ENCODE measurements at regions not wholly inside any gene's neighbourhood (a gene's known extent, or its start where the extent isn't known, plus 50 kb on each side); places are given as distances from the start of the nearest gene placed in this dataset.

GRCh38 chr13:97142452-97142851 is 79.7 kb upstream of the MBNL2 start (continued):
- TF ChIP-seq ZFP36 (IDR thresholded peaks at IDR 0.05; ENCODE audit: borderline replicate concordance, low read depth, low read length, partially characterized antibody) = no peak
- TF ChIP-seq SNRNP70 (IDR thresholded peaks at IDR 0.05; ENCODE audit: low read depth, low read length) = no peak
- TF ChIP-seq ZNF678 (CRISPR knock-in tag; IDR thresholded peaks at IDR 0.05) = no peak
- no peak for TF ChIP-seq SP140L (CRISPR knock-in tag; IDR thresholded peaks at IDR 0.05; ENCODE audit: borderline replicate concordance)
- TF ChIP-seq ZFP91 (CRISPR knock-in tag; IDR thresholded peaks at IDR 0.05; ENCODE audit: borderline replicate concordance) = peak; percentile 96
- 0 out of 2 replicates have a peak, but pooled peaks have one; percentile 20 for TF ChIP-seq ZSCAN5A (CRISPR knock-in tag; IDR thresholded peaks at IDR 0.05; ENCODE audit: borderline replicate concordance)
- TF ChIP-seq NFIB (CRISPR knock-in tag; IDR thresholded peaks at IDR 0.05; ENCODE audit: borderline replicate concordance) = no peak
- TF ChIP-seq HNF1A (IDR thresholded peaks at IDR 0.05; ENCODE audit: low read depth) = no peak
- TF ChIP-seq HNF1A (CRISPR knock-in tag; IDR thresholded peaks at IDR 0.05; ENCODE audit: borderline replicate concordance) = no peak
- no peak for TF ChIP-seq AHR (CRISPR knock-in tag; IDR thresholded peaks at IDR 0.05)
- no peak for TF ChIP-seq CC2D1A (CRISPR knock-in tag; IDR thresholded peaks at IDR 0.05)
- TF ChIP-seq ZFYVE20 (CRISPR knock-in tag; IDR thresholded peaks at IDR 0.05; ENCODE audit: borderline replicate concordance, low read depth) = no peak
- TF ChIP-seq TFAP4 (IDR thresholded peaks at IDR 0.05; ENCODE audit: borderline replicate concordance, low read depth) = no peak
